Neural crest cell (in vitro differentiated cells): ENCODE measurements at regions not wholly inside any gene's neighbourhood (a gene's known extent, or its start where the extent isn't known, plus 50 kb on each side); places are given as distances from the start of the nearest gene placed in this dataset.

ENCODE experiments used
- DNase-seq: peaks from one replicate; pipeline ENCODE4 v3.0.0; 2021; ENCODE audit warnings: low read depth, mixed read lengths, low spot score
- H3K27ac Mint-ChIP-seq: one replicate; pipeline ENCODE4 v1.8.0; 2021; ENCODE audit warnings: mild to moderate bottlenecking, mixed read lengths; ENCODE audit not compliant: unreplicated experiment
- H3K27me3 Mint-ChIP-seq: 2 replicates; pipeline ENCODE4 v1.8.0; 2021; ENCODE audit warnings: low read depth, mild to moderate bottlenecking, mixed read lengths
- H3K36me3 Mint-ChIP-seq: 2 replicates; pipeline ENCODE4 v1.8.0; 2021; ENCODE audit warnings: low read depth, mild to moderate bottlenecking, mixed read lengths
- H3K4me1 Mint-ChIP-seq: 2 replicates; pipeline ENCODE4 v1.8.0; 2021; ENCODE audit warnings: mixed read lengths
- H3K4me3 Mint-ChIP-seq: one replicate; pipeline ENCODE4 v1.8.0; 2021; ENCODE audit warnings: mild to moderate bottlenecking, mixed read lengths
- H3K9me3 Mint-ChIP-seq: 2 replicates; pipeline ENCODE4 v1.8.0; 2021; ENCODE audit warnings: mixed read lengths
- CTCF ChIP-seq: fragments of 200-600 bp; sonication (generic); conservative IDR thresholded peaks from 2 replicates; pipeline ENCODE4 v1.5.0; 2021; ENCODE audit warnings: antibody characterized with exemption, mild to moderate bottlenecking

GRCh38 chr18:37661061-37661460 lies 95.5 kb upstream of the CELF4 start:
- Mint-ChIP-seq H3K27me3 (no peaks in the 10 kb centered on the region), H3K9me3 (peaks cover 4% of the 10 kb centered on the region), H3K36me3 (no peaks in the 10 kb centered on the region), H3K4me1 (no peaks in the 10 kb centered on the region), H3K4me3 (no peak overlapping the region), H3K27ac (no peak overlapping the region)
- DNase-seq, result no peak
- TF ChIP-seq CTCF, result no peak

- no peak for DNase-seq
- no peaks in the 10 kb centered on the region for H3K36me3 Mint-ChIP-seq
- H3K4me3 Mint-ChIP-seq, result no peak overlapping the region
- no peaks in the 10 kb centered on the region for H3K27me3 Mint-ChIP-seq
- TF ChIP-seq CTCF, result no peak
- peaks cover 3% of the 10 kb centered on the region for H3K4me1 Mint-ChIP-seq
- no peak overlapping the region for H3K27ac Mint-ChIP-seq
- peaks cover 4% of the 10 kb centered on the region for H3K9me3 Mint-ChIP-seq
These were observed 95.1 kb upstream of the CELF4 start for GRCh38 chr18:37660658-37661057.

- no peak for TF ChIP-seq CTCF
- Mint-ChIP-seq H3K27me3 (no peaks in the 10 kb centered on the region), H3K36me3 (no peaks in the 10 kb centered on the region), H3K9me3 (peaks cover 4% of the 10 kb centered on the region), H3K4me3 (no peak overlapping the region), H3K4me1 (peaks cover 6% of the 10 kb centered on the region), H3K27ac (no peak overlapping the region)
- DNase-seq, result no peak
These were observed 94.3 kb upstream of the CELF4 start for GRCh38 chr18:37659906-37660305.

- DNase-seq, result no peak
- Mint-ChIP-seq H3K36me3 (no peaks in the 10 kb centered on the region), H3K4me1 (peaks cover 8% of the 10 kb centered on the region), H3K27ac (no peak overlapping the region), H3K4me3 (no peak overlapping the region), H3K9me3 (peaks cover 4% of the 10 kb centered on the region), H3K27me3 (no peaks in the 10 kb centered on the region)
- no peak for TF ChIP-seq CTCF
These were observed 93.3 kb upstream of the CELF4 start for GRCh38 chr18:37658894-37659293.

- TF ChIP-seq CTCF, result no peak
- Mint-ChIP-seq H3K9me3 (peaks cover 4% of the 10 kb centered on the region), H3K4me3 (no peak overlapping the region), H3K27me3 (no peaks in the 10 kb centered on the region), H3K36me3 (no peaks in the 10 kb centered on the region), H3K27ac (no peak overlapping the region), H3K4me1 (peaks cover 14% of the 10 kb centered on the region)
- no peak for DNase-seq
These were observed 91.9 kb upstream of the CELF4 start for GRCh38 chr18:37657493-37657892.
